ENCODE measurements at regions not wholly inside any gene's neighbourhood (a gene's known extent, or its start where the extent isn't known, plus 50 kb on each side); places are given as distances from the start of the nearest gene placed in this dataset.

- TF ChIP-seq CTCF (IDR thresholded peaks at IDR 0.05) (no peak), POLR2A (IDR thresholded peaks at IDR 0.05) (no peak)
- H3K4me3 ChIP-seq (ENCODE audit: low read depth, poor library complexity, severe bottlenecking), result no peak overlapping the region
- intact Hi-C loops (cut with DNase I; ENCODE audit: low total_unique reads), result no loop called here
- DNase-seq (ENCODE audit: low spot score in 2 of 2), result no peak
- 85 to 92% methylated on average over 9 of the region's 9 CpGs for WGBS, 2 donors
Observed at GRCh38 chr3:193772422-193772763, 179.4 kb downstream of the OPA1 start.

GRCh38 chr3:193773266-193774220 is 180.5 kb downstream of the OPA1 start:
- no peak for TF ChIP-seq CTCF (IDR thresholded peaks at IDR 0.05)
- TF ChIP-seq POLR2A (IDR thresholded peaks at IDR 0.05), result no peak
- no peak overlapping the region for H3K4me3 ChIP-seq (ENCODE audit: low read depth, poor library complexity, severe bottlenecking)
- intact Hi-C loops (cut with DNase I; ENCODE audit: low total_unique reads), result no loop called here
- DNase-seq (ENCODE audit: low spot score in 2 of 2), result no peak
- 75 to 83% methylated on average over 8 of the region's 8 CpGs for WGBS, 2 donors

GRCh38 chr3:193774272-193774915 is 181.4 kb downstream of the OPA1 start:
- H3K4me3 ChIP-seq (ENCODE audit: low read depth, poor library complexity, severe bottlenecking), result no peak overlapping the region
- no peak for DNase-seq (ENCODE audit: low spot score in 2 of 2)
- intact Hi-C loops (cut with DNase I; ENCODE audit: low total_unique reads), result no loop called here
- TF ChIP-seq POLR2A (IDR thresholded peaks at IDR 0.05), result no peak
- TF ChIP-seq CTCF (IDR thresholded peaks at IDR 0.05), result no peak
- WGBS, 2 donors, result 77 to 85% methylated on average over 7 of the region's 7 CpGs

- intact Hi-C loops (cut with DNase I; ENCODE audit: low total_unique reads), result no loop called here
- no peak overlapping the region for H3K4me3 ChIP-seq (ENCODE audit: low read depth, poor library complexity, severe bottlenecking)
- TF ChIP-seq CTCF (IDR thresholded peaks at IDR 0.05) (no peak), POLR2A (IDR thresholded peaks at IDR 0.05) (no peak)
- WGBS, 2 donors, result 87 to 89% methylated on average over 6 of the region's 6 CpGs
- DNase-seq (ENCODE audit: low spot score in 2 of 2), result no peak
Observed at GRCh38 chr3:193774916-193775285, 181.9 kb downstream of the OPA1 start.

- intact Hi-C loops (cut with DNase I; ENCODE audit: low total_unique reads), result no loop called here
- no peak for TF ChIP-seq POLR2A (IDR thresholded peaks at IDR 0.05)
- TF ChIP-seq CTCF (IDR thresholded peaks at IDR 0.05), result no peak
- WGBS, 2 donors, result 89 to 91% methylated on average over 11 of the region's 11 CpGs
- H3K4me3 ChIP-seq (ENCODE audit: low read depth, poor library complexity, severe bottlenecking), result no peak overlapping the region
- DNase-seq (ENCODE audit: low spot score in 2 of 2), result no peak
Observed at GRCh38 chr3:193775421-193776077, 182.5 kb downstream of the OPA1 start.

Data from lower leg skin (tissue), 4 donors.